ENCODE measurements at regions not wholly inside any gene's neighbourhood (a gene's known extent, or its start where the extent isn't known, plus 50 kb on each side); places are given as distances from the start of the nearest gene placed in this dataset.
"Not testable (repeated sequence)": the region's sequence is repeated elsewhere in the genome, so short reads cannot be mapped to it uniquely, and the experiment has no call there.

- H3K36me3 ChIP-seq (ENCODE audit: control insufficient read depth, insufficient read depth, low read length); H3K4me1 ChIP-seq (ENCODE audit: control insufficient read depth, insufficient read depth, low read length): not testable (repeated sequence)
These were observed 91.2 kb downstream of the ADAMTS15 start for GRCh38 chr11:130539680-130540079.

GRCh38 chr11:130544266-130544665 lies 95.8 kb downstream of the ADAMTS15 start:
- Histone ChIP-seq H3K9me3 (ENCODE audit: control insufficient read depth, insufficient read depth, low read length) (no peaks in the 10 kb centered on the region), H3K4me3 (ENCODE audit: low read depth, low read length) (no peak overlapping the region), H3K4me1 (ENCODE audit: control insufficient read depth, insufficient read depth, low read length) (no peaks in the 10 kb centered on the region), H3K27ac (ENCODE audit: low read depth, low read length) (no peak overlapping the region), H3K27me3 (ENCODE audit: control insufficient read depth, insufficient read depth, low read length) (no peaks in the 10 kb centered on the region; the same call in 1 of the 2 replicates), H3K9ac (ENCODE audit: low read depth, low read length) (no peak overlapping the region), H3K36me3 (ENCODE audit: control insufficient read depth, insufficient read depth, low read length) (no peaks in the 10 kb centered on the region)

More at GRCh38 chr11:130539680-130540079, 91.2 kb downstream of the ADAMTS15 start:
- not testable (repeated sequence) for H3K9ac ChIP-seq (ENCODE audit: low read depth, low read length); H3K4me3 ChIP-seq (ENCODE audit: low read depth, low read length); H3K27me3 ChIP-seq (ENCODE audit: control insufficient read depth, insufficient read depth, low read length); H3K27ac ChIP-seq (ENCODE audit: low read depth, low read length); H3K9me3 ChIP-seq (ENCODE audit: control insufficient read depth, insufficient read depth, low read length)

- Histone ChIP-seq H3K9me3 (ENCODE audit: control insufficient read depth, insufficient read depth, low read length) (no peaks in the 10 kb centered on the region), H3K4me3 (ENCODE audit: low read depth, low read length) (no peak overlapping the region), H3K27me3 (ENCODE audit: control insufficient read depth, insufficient read depth, low read length) (no peaks in the 10 kb centered on the region; the same call in 1 of the 2 replicates), H3K27ac (ENCODE audit: low read depth, low read length) (no peak overlapping the region), H3K4me1 (ENCODE audit: control insufficient read depth, insufficient read depth, low read length) (no peaks in the 10 kb centered on the region), H3K36me3 (ENCODE audit: control insufficient read depth, insufficient read depth, low read length) (no peaks in the 10 kb centered on the region), H3K9ac (ENCODE audit: low read depth, low read length) (no peak overlapping the region)
These were observed 97.1 kb downstream of the ADAMTS15 start for GRCh38 chr11:130545449-130546072.

- Histone ChIP-seq H3K9ac (ENCODE audit: low read depth, low read length) (no peak overlapping the region), H3K27ac (ENCODE audit: low read depth, low read length) (no peak overlapping the region), H3K4me3 (ENCODE audit: low read depth, low read length) (no peak overlapping the region), H3K4me1 (ENCODE audit: control insufficient read depth, insufficient read depth, low read length) (no peaks in the 10 kb centered on the region), H3K9me3 (ENCODE audit: control insufficient read depth, insufficient read depth, low read length) (no peaks in the 10 kb centered on the region), H3K27me3 (ENCODE audit: control insufficient read depth, insufficient read depth, low read length) (no peaks in the 10 kb centered on the region; the same call in 1 of the 2 replicates), H3K36me3 (ENCODE audit: control insufficient read depth, insufficient read depth, low read length) (no peaks in the 10 kb centered on the region)
These were observed 98.0 kb downstream of the ADAMTS15 start for GRCh38 chr11:130546438-130546837.

- Histone ChIP-seq H3K36me3 (ENCODE audit: control insufficient read depth, insufficient read depth, low read length) (no peaks in the 10 kb centered on the region), H3K27ac (ENCODE audit: low read depth, low read length) (no peak overlapping the region), H3K9ac (ENCODE audit: low read depth, low read length) (no peak overlapping the region), H3K9me3 (ENCODE audit: control insufficient read depth, insufficient read depth, low read length) (no peaks in the 10 kb centered on the region), H3K4me3 (ENCODE audit: low read depth, low read length) (no peak overlapping the region), H3K27me3 (ENCODE audit: control insufficient read depth, insufficient read depth, low read length) (no peaks in the 10 kb centered on the region; the same call in 1 of the 2 replicates), H3K4me1 (ENCODE audit: control insufficient read depth, insufficient read depth, low read length) (no peaks in the 10 kb centered on the region)
These were observed 98.7 kb downstream of the ADAMTS15 start for GRCh38 chr11:130546901-130547694.

- Histone ChIP-seq H3K9ac (ENCODE audit: low read depth, low read length) (no peak overlapping the region), H3K4me1 (ENCODE audit: control insufficient read depth, insufficient read depth, low read length) (no peaks in the 10 kb centered on the region), H3K36me3 (ENCODE audit: control insufficient read depth, insufficient read depth, low read length) (no peaks in the 10 kb centered on the region), H3K27me3 (ENCODE audit: control insufficient read depth, insufficient read depth, low read length) (no peaks in the 10 kb centered on the region; the same call in 1 of the 2 replicates), H3K27ac (ENCODE audit: low read depth, low read length) (no peak overlapping the region), H3K4me3 (ENCODE audit: low read depth, low read length) (no peak overlapping the region), H3K9me3 (ENCODE audit: control insufficient read depth, insufficient read depth, low read length) (no peaks in the 10 kb centered on the region)
These were observed 99.5 kb downstream of the ADAMTS15 start for GRCh38 chr11:130547761-130548490.

- H3K4me3 ChIP-seq (ENCODE audit: low read depth, low read length) = no peak overlapping the region
- no peaks in the 10 kb centered on the region; the same call in 1 of the 2 replicates for H3K27me3 ChIP-seq (ENCODE audit: control insufficient read depth, insufficient read depth, low read length)
- H3K4me1 ChIP-seq (ENCODE audit: control insufficient read depth, insufficient read depth, low read length) = 0 out of 2 replicates have a peak, but pooled peaks cover 3% of the 10 kb centered on the region
- no peak overlapping the region for H3K9ac ChIP-seq (ENCODE audit: low read depth, low read length)
- no peaks in the 10 kb centered on the region for H3K9me3 ChIP-seq (ENCODE audit: control insufficient read depth, insufficient read depth, low read length)
- no peak overlapping the region for H3K27ac ChIP-seq (ENCODE audit: low read depth, low read length)
- no peaks in the 10 kb centered on the region for H3K36me3 ChIP-seq (ENCODE audit: control insufficient read depth, insufficient read depth, low read length)
These were observed 100.0 kb downstream of the ADAMTS15 start for GRCh38 chr11:130548491-130548833.

GRCh38 chr11:130549393-130549999 lies 101.1 kb downstream of the ADAMTS15 start:
- H3K4me1 ChIP-seq (ENCODE audit: control insufficient read depth, insufficient read depth, low read length) = 0 out of 2 replicates have a peak, but pooled peaks cover 6% of the 10 kb centered on the region
- no peak overlapping the region for H3K27ac ChIP-seq (ENCODE audit: low read depth, low read length)

GRCh38 chr11:130550150-130550549 lies 101.7 kb downstream of the ADAMTS15 start:
- Histone ChIP-seq H3K27ac (ENCODE audit: low read depth, low read length) (no peak overlapping the region), H3K9me3 (ENCODE audit: control insufficient read depth, insufficient read depth, low read length) (no peaks in the 10 kb centered on the region), H3K4me3 (ENCODE audit: low read depth, low read length) (no peak overlapping the region), H3K9ac (ENCODE audit: low read depth, low read length) (no peak overlapping the region), H3K27me3 (ENCODE audit: control insufficient read depth, insufficient read depth, low read length) (no peaks in the 10 kb centered on the region; the same call in 1 of the 2 replicates), H3K36me3 (ENCODE audit: control insufficient read depth, insufficient read depth, low read length) (no peaks in the 10 kb centered on the region), H3K4me1 (ENCODE audit: control insufficient read depth, insufficient read depth, low read length) (0 out of 2 replicates have a peak, but pooled peaks cover 6% of the 10 kb centered on the region)

More at GRCh38 chr11:130549393-130549999, 101.1 kb downstream of the ADAMTS15 start:
- H3K36me3 ChIP-seq (ENCODE audit: control insufficient read depth, insufficient read depth, low read length) = no peaks in the 10 kb centered on the region
- no peaks in the 10 kb centered on the region; the same call in 1 of the 2 replicates for H3K27me3 ChIP-seq (ENCODE audit: control insufficient read depth, insufficient read depth, low read length)
- no peaks in the 10 kb centered on the region for H3K9me3 ChIP-seq (ENCODE audit: control insufficient read depth, insufficient read depth, low read length)
- no peak overlapping the region for H3K4me3 ChIP-seq (ENCODE audit: low read depth, low read length)
- H3K9ac ChIP-seq (ENCODE audit: low read depth, low read length) = no peak overlapping the region

- H3K4me3 ChIP-seq (ENCODE audit: low read depth, low read length) = no peak overlapping the region
- H3K4me1 ChIP-seq (ENCODE audit: control insufficient read depth, insufficient read depth, low read length) = 0 out of 2 replicates have a peak, but pooled peaks cover 6% of the 10 kb centered on the region
- H3K9me3 ChIP-seq (ENCODE audit: control insufficient read depth, insufficient read depth, low read length) = no peaks in the 10 kb centered on the region
- no peaks in the 10 kb centered on the region; the same call in 1 of the 2 replicates for H3K27me3 ChIP-seq (ENCODE audit: control insufficient read depth, insufficient read depth, low read length)
- H3K36me3 ChIP-seq (ENCODE audit: control insufficient read depth, insufficient read depth, low read length) = no peaks in the 10 kb centered on the region
- H3K9ac ChIP-seq (ENCODE audit: low read depth, low read length) = no peak overlapping the region
- H3K27ac ChIP-seq (ENCODE audit: low read depth, low read length) = no peak overlapping the region
These were observed 102.5 kb downstream of the ADAMTS15 start for GRCh38 chr11:130550984-130551383.

Data from HUES48 (cell line).